Tibial artery (tissue), 4 donors: ENCODE measurements at regions not wholly inside any gene's neighbourhood (a gene's known extent, or its start where the extent isn't known, plus 50 kb on each side); places are given as distances from the start of the nearest gene placed in this dataset.

Experiments
- DNase-seq, 2 donors: peaks; one replicate each; pipeline ENCODE4 v3.0.0-alpha.2; 2019
- H3K27ac ChIP-seq, 2 donors: fragments of 200-600 bp; sonication (generic) in 1 of 2; 1 replicate in 1 of 2; 2 replicates in 1 of 2; pipeline ENCODE4 v1.5.1; 2018 to 2019; ENCODE audit warnings: mild to moderate bottlenecking in 1 of 2
- H3K27me3 ChIP-seq, 2 donors: fragments of 200-600 bp; sonication (generic) in 1 of 2; one replicate each; pipeline versions ENCODE4 v1.5.1 to v1.6.0; 2016 to 2019
- H3K36me3 ChIP-seq, 3 donors: fragments of 200-600 bp; sonication (generic) in 2 of 3; one replicate each; pipeline ENCODE4 v1.5.1; 2016 to 2019; ENCODE audit warnings: mild to moderate bottlenecking in 2 of 3
- H3K4me1 ChIP-seq, 4 donors: fragments of 200-600 bp; sonication (generic) in 2 of 4; 1 replicate in 3 of 4; 2 replicates in 1 of 4; pipeline ENCODE4 v1.5.1; 2016 to 2019
- H3K4me3 ChIP-seq, 2 donors: fragments of 200-600 bp; sonication (generic) in 1 of 2; 1 replicate in 1 of 2; 2 replicates in 1 of 2; pipeline ENCODE4 v1.5.1; 2018 to 2019; ENCODE audit warnings: mild to moderate bottlenecking in 2 of 2
- H3K9me3 ChIP-seq, 3 donors: fragments of 200-600 bp; sonication (generic) in 1 of 3; one replicate each; pipeline ENCODE4 v1.5.1; 2016 to 2019
- intact Hi-C: fragments of 100-400 bp; cut with DNase I; formaldehyde crosslinking; loops from one replicate; pipeline ENCODE4 v1.15.0; 2023; ENCODE audit warnings: low total_unique reads
- TF ChIP-seq, protein P1 (sequence below), 2 experiments: fragments of 200-600 bp in 1 of 2; fragments of 450-650 bp in 1 of 2; IDR thresholded peaks; one replicate each; pipeline ENCODE4 v1.5.1; 2017 to 2019; ENCODE audit warnings: antibody characterized with exemption in 2 of 2, mild to moderate bottlenecking in 1 of 2, moderate library complexity in 1 of 2

DNA sequence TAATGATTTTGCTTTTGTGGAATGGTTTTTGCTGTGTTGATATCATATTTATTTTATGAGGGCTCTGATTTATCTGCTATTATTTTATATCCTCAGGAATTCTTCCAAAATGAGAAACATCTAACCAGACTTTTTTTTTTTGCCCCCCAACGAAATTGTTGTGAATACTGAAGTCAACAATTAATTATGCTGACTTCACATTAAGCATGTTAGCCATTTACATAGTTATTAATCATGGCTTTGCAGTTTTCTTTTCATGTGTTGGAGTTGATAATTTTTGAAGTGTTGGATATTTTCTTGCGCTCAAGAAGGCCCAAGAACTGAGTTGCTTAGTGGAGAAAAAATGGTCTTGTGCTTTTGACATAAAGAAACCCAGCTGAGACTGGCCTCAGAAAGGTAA, 246.6 kb upstream of the CRY1 start:
- DNase-seq = no peak

DNA sequence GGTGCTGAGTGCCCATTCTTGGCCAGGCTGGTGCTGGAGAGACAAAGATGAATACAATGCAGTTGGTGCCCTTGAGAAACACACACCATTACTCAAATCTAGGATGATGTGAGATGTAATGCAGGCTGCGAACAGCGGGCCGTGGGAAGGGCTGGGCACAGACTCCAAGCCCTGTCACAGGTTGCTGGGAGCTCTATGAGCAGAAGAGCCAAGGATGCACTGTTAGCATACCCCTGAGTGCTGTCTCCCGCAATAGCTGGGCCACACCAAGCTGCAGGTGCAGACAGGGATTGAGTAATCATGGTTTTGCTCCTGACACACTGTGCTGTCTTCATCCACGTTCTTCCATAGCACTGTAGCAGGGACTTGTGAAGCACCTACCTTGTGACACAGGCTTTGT, 247.5 kb upstream of the CRY1 start:
- Histone ChIP-seq H3K9me3 (no peaks in the 10 kb centered on the region), H3K36me3 (no peaks in the 10 kb centered on the region), H3K4me3 (no peak overlapping the region), H3K4me1 (no peaks in the 10 kb centered on the region), H3K27ac (no peak overlapping the region), H3K27me3 (peaks cover 0 to 6% of the 10 kb centered on the region in 2 donors)
- intact Hi-C loops = no loop called here
- no peak for DNase-seq
- TF ChIP-seq, protein P1, sequence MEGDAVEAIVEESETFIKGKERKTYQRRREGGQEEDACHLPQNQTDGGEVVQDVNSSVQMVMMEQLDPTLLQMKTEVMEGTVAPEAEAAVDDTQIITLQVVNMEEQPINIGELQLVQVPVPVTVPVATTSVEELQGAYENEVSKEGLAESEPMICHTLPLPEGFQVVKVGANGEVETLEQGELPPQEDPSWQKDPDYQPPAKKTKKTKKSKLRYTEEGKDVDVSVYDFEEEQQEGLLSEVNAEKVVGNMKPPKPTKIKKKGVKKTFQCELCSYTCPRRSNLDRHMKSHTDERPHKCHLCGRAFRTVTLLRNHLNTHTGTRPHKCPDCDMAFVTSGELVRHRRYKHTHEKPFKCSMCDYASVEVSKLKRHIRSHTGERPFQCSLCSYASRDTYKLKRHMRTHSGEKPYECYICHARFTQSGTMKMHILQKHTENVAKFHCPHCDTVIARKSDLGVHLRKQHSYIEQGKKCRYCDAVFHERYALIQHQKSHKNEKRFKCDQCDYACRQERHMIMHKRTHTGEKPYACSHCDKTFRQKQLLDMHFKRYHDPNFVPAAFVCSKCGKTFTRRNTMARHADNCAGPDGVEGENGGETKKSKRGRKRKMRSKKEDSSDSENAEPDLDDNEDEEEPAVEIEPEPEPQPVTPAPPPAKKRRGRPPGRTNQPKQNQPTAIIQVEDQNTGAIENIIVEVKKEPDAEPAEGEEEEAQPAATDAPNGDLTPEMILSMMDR (IDR thresholded peaks at IDR 0.05) = no peak

More for the DNA sequence above, 246.6 kb upstream of the CRY1 start:
- Histone ChIP-seq H3K4me3 (no peak overlapping the region), H3K4me1 (no peaks in the 10 kb centered on the region), H3K9me3 (no peaks in the 10 kb centered on the region), H3K27ac (no peak overlapping the region), H3K27me3 (peaks cover 0 to 6% of the 10 kb centered on the region in 2 donors), H3K36me3 (no peaks in the 10 kb centered on the region)
- intact Hi-C loops = no loop called here
- TF ChIP-seq, protein P1 (IDR thresholded peaks at IDR 0.05) = no peak

DNA sequence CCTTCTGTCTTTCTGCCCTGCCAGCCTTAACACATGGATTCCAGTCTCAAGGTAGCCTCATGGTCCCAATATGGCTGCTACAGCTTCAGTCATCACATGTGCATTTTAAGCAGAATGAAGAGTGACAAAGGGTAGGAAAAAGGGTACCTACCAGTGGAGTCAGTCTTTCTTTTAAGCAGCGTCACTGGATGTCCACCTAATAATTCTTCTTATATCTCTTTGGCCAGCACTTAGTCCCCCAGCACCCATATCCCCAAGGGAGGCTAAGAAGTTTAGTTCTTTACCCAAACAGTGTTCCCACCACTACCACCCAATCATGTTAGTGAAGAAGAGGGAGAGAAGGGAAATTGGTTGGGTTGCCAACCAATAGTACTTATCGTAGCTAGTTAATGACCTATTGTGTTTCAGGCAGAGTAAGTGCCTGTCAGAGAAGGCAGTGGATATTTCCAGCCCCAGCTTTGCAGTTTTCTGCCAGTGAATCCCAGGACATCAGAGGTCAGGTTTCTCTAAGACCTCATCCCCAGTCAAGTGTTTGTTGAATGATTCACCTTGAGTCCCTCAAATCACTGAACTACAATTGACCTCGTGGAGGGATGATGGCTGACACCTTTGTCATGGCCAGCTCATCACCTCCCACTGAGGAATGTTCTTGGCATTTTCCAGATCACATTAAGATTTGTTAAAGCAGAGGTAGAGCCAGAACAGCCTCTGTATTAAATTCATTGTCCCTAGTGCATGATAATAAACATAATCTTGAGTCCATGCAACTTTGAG, 250.9 kb upstream of the CRY1 start:
- peaks cover 0 to 2% of the 10 kb centered on the region in 2 donors for H3K27me3 ChIP-seq
- H3K4me3 ChIP-seq = no peak overlapping the region
- H3K36me3 ChIP-seq = no peaks in the 10 kb centered on the region
- no peaks in the 10 kb centered on the region for H3K9me3 ChIP-seq
- DNase-seq = no peak
- TF ChIP-seq, protein P1 (IDR thresholded peaks at IDR 0.05) = no peak
- H3K4me1 ChIP-seq = no peaks in the 10 kb centered on the region
- no peak overlapping the region for H3K27ac ChIP-seq
- intact Hi-C loops = no loop called here

DNA sequence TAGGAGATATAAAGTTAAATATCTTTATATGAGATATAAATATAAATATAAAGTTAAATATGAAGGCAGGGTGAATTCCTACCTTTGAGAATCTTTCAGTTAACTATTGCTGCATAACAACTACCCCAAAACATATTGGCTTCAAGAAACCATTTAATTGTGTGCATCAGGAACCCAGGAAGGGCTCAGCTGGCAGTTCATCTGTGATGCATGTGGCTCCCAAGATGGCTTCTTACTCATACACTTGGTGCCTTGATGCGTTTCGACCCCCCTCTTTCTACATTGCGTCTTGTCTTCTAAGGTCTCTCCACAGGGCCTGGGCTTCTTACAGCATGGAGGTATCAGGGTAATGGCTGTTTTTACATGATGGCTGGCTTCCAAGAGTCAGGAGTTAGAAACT, 253.9 kb upstream of the CRY1 start:
- intact Hi-C loops = no loop called here
- TF ChIP-seq, protein P1 (IDR thresholded peaks at IDR 0.05) = no peak
- Histone ChIP-seq H3K4me3 (no peak overlapping the region), H3K9me3 (no peaks in the 10 kb centered on the region), H3K36me3 (no peaks in the 10 kb centered on the region), H3K27me3 (no peaks in the 10 kb centered on the region), H3K27ac (no peak overlapping the region), H3K4me1 (no peaks in the 10 kb centered on the region)
- DNase-seq = no peak

DNA sequence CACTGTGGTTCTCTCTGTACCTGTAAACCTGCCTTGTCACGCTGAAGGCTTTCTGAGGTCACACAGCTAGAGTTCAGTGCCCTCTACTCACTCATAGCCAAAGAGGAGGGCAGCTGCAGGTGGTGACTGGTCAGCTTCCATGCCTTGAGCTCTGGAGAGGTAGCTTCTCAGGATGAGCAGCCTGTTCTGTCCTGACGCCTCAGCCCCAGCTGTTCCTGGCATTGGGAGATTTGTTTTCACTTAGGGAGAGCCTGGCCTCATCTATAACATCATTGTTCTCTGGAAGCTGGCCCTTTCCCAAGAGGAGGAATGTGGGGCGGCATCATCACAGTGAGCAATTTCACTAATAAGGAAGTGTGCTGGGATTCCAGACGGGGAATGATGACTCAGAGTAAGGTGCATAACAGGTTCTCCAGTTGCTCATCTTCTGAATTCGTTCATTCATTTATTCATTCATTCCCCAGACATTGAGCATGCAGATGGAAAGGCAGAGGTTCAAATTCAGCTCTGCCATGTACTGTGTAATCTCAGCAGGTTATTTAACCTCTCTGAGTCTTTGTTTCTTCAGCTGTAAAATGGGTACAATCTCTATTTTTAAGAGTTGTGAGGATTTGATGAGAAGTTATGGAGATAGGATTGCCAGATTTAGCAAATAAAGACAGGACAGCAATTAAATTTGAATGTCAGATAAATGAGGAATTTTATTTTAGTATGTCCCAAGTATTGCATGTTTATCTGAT, 255.8 kb upstream of the CRY1 start:
- Histone ChIP-seq H3K36me3 (no peaks in the 10 kb centered on the region), H3K27me3 (peaks cover 0 to 2% of the 10 kb centered on the region in 2 donors), H3K4me3 (no peak overlapping the region), H3K9me3 (no peaks in the 10 kb centered on the region), H3K4me1 (no peaks in the 10 kb centered on the region), H3K27ac (no peak overlapping the region)
- intact Hi-C loops = no loop called here
- TF ChIP-seq, protein P1 (IDR thresholded peaks at IDR 0.05) = no peak
- DNase-seq = no peak
